NCI-H526 (cell line): ENCODE measurements at regions not wholly inside any gene's neighbourhood (a gene's known extent, or its start where the extent isn't known, plus 50 kb on each side); places are given as distances from the start of the nearest gene placed in this dataset.
"Not testable (repeated sequence)": the region's sequence is repeated elsewhere in the genome, so short reads cannot be mapped to it uniquely, and the experiment has no call there.

Source experiments
- DNase-seq, 2 experiments: peaks; one replicate each; lab custom pipeline; 2025; lab: John Stamatoyannopoulos, UW

DNA sequence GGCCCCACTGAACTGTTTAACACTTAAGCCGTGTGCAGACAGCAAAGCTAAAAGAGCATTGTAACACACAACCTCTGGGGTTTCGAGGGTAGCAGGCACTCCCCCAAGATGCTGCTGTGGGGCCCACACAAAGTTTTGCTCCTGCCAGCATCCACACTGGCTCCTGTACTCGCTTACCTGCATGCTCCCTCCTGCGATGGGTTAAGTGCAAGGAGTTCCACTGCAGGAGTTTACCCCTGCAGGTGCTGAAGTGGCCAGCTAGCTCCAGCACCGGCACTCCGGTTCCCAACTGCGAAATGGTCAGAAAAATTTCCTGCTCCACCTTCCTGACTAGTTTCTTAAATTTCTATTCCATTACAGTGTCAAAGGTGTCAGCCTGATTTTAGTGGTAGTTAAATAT, 443.5 kb downstream of the PCDH10 start:
- DNase-seq, result no peak

- no peak for DNase-seq
These were observed 443.0 kb downstream of the PCDH10 start for GRCh38 chr4:133592106-133592505.

GRCh38 chr4:133588306-133588705, 439.2 kb downstream of the PCDH10 start:
- DNase-seq, result no peak

DNA sequence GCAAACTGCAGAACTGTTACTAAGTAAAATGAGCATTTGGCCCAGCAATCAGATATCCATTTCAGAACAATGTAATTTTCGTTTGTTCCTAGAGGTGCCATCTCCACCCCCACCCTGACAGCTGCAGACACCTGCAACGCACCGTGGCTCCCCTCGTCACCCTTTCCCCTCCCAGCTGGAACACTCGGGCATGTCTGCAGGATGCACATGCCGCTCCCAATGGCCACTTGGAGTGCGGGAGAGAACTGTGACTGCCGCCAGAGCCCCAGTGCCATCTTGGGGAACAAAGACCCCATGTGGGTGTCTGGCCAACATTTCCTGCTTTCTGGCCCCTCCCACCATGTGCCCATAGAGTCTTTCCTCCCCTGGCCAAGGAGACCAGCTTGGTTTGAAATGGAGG, 436.2 kb downstream of the PCDH10 start:
- DNase-seq, result no peak

DNA sequence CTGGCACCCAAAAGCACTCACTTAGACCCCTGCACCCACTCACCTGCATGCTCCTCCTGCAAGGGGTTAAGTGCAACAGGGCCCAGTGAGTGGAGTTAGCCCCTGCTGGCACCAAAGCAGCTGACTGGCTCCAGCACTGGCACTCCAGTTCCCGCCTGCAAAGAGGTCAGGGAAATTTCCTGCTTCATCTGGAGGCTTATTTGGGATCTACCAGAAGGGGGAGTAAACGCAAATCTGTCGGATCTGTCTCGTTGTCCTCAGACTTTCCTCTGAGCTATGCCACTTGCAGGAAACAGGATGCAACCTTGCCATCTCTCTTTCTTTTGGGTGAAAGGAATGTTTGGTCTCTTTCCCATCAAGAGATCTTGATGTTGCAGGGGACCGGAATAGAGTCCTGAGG, 435.6 kb downstream of the PCDH10 start:
- DNase-seq, result no peak

DNA sequence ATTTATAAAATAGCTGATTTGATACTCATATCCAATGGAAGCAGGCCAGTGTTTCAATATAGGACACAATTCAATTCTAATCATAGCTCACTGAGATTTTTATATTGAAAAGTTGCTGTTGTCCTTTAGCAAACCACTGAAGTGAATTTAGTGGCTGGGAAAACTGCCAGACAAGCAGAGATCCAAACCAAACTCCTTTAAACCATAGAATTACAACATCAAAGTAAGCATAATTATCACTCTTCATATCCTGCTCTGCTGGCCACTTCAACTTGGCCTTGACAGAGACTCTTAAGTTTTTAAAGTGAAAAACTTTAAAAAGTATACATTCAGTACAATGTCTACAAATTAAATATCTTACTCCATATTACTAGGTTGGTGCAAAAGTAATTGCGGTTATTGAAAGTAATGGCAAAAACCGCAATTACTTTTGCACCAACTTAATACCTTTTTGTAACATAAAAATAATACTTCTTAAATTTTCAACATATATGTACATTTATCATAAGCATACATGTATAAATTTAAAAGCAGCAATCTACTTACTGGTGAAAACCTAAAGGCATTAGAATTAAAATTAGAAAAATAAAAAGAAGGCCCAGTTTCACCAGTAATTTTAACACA, 433.0 kb downstream of the PCDH10 start:
- no peak for DNase-seq

DNA sequence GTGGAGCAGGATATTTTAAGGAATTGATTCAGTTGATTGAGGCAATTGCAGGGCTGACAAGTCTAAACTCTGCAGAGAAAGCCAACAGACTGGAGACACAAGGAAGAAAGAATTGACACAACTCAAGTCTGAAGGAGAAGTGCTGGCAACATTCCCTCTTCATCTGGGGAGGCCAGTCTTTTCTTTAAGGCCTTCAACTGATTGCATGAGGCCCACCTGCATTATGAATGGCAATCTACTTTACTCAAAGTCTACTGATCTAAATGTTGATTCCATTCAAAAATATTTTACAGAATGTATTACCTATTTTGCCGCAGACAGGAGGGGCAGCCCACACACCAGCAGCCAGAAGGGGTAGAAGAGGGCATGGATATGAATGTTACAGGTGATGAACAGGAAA, 425.2 kb downstream of the PCDH10 start:
- no peak for DNase-seq

DNA sequence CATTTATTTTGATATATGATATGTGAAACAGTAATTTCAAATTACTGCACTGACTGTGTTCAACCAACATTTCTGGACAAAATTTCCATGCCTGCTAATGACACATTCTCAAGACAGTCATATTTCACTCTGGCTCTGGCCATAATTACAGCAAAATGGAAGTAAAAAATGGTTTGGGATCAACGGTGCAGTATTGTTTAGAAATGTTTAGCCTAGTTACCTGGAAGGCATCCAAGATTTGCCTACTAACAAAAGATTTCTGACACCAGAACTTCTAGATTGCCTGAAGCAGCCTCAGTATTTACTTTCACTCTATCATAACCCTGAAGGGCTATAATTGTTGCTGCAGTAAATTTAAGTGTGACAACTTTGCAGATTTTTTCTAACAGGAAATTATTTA, 416.3 kb downstream of the PCDH10 start:
- DNase-seq, result no peak

DNA sequence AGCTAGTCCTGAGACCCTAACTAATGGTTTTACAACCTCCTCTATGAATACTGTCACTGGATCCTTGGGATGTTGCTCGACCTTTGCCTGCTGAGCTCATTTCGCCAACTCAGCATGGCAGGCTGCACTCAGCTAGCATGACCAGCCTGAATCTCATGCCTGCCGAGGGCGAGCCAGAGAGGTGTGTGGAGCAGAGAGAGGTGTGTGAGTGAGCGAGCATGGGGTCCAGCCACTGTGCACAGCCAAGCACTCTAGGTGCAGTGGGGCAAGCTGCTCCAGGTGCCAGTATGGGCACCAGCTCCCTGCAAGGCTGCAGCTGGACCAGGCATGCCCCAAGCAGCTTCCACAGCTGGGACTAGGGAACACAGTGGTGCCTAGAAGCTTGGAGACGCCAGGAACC, 410.9 kb downstream of the PCDH10 start:
- no peak for DNase-seq

DNA sequence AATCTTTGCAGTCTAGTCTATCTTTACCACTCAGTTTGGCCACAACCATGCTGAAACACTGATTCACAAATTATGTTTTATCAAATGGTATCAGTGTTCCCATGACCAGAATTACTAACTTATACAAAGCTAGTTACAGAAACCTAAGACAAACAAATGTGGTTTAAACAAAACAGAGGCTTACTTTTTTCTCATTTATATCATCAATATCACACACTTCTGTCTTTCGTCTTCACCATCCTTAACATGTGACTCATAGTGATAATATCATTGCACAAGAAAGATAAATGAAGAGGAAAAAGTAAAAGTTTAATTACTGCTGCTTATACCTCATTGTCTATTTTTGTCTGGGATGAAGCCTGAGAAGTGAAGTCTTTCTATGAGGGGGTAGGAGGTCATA, 406.6 kb downstream of the PCDH10 start:
- no peak for DNase-seq

GRCh38 chr4:133550436-133550835, 401.3 kb downstream of the PCDH10 start:
- no peak for DNase-seq

DNA sequence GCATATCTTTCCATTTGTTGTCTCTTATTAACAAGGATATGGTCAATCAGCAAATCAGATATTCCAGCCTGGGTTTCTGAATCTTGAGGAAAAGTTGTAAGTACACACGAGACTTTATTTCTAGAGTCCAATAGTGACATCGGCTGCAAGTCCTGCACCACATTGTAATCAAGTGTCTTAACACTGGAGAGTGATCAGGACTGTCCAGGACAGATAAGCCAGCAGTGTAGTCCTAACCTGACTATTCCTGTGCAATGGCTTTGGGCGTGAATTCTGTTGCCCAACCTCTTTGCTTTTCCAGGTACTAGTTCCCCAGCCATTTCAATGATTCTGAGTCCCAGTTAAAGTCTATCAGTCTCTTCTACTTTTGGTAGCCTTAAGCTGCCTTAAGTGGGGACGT, 395.0 kb downstream of the PCDH10 start:
- no peak for DNase-seq

DNA sequence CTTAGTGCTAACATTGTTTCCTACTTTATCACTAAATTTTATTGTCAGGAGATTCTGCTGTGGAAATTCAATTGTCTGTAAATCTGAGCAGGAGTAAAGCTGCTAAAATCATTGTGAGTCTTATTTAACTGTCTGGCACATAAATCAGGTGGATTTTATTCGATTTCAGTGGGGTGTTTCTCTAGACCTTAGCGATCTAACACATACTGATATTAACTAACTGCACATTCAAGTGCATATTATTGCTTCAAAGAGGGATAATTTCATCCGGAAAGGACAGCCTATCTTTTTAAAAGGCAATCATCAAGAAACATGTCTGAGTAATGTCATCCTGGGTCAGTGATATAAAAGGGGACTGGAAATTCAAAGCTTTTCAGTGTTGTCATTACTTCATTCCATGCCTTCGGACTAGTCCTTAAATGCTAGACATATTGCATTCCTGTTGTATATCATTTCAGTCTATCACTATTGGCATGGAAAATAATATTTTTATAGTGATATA, 388.7 kb downstream of the PCDH10 start:
- no peak for DNase-seq

GRCh38 chr4:133534224-133534623, 385.1 kb downstream of the PCDH10 start:
- not testable (repeated sequence) for DNase-seq

- no peak for DNase-seq
These were observed 375.3 kb downstream of the PCDH10 start for GRCh38 chr4:133524369-133524768.

- DNase-seq, result no peak
These were observed 364.8 kb downstream of the PCDH10 start for GRCh38 chr4:133513901-133514300.

DNA sequence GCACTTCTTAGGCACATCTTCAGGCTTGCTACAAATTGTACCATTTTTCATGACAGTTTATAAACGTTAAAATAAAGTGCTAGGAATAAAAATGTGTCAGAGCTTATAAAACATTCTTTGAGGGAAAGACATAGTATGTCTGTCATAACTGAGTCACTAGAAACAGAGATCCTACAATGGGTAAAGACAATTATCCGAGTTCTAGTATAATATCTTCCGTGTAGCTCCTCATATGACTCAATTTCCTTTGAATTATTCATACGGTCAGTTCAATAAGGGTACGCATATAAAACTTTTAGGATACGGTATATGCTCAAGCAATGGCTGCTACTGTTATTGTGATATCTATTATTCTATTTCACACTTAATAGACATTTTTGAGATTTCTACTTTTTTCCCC, 349.1 kb downstream of the PCDH10 start:
- DNase-seq, result no peak

- DNase-seq, result peak; percentile 79 to 89
These were observed 344.7 kb downstream of the PCDH10 start for GRCh38 chr4:133493776-133494175.

DNA sequence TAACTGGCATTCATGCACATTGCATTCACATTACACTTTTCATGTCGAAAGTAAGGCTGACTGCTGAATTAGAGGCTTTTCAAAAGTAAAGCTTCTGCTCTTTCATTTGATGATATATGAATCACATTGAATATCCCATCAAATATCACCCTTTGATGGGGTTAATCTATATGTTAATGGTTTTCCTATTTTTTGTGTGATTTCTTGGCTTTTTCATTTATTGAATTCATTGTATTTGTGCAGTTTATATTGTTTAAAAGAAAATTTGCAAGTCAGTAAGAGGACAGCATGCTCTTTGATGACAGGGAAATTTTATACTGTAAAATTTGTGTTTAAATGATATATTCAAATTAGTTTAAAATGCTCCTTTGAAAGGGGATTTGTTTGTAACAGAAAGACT, 344.1 kb downstream of the PCDH10 start:
- DNase-seq, result peak; percentile 83 to 89

DNA sequence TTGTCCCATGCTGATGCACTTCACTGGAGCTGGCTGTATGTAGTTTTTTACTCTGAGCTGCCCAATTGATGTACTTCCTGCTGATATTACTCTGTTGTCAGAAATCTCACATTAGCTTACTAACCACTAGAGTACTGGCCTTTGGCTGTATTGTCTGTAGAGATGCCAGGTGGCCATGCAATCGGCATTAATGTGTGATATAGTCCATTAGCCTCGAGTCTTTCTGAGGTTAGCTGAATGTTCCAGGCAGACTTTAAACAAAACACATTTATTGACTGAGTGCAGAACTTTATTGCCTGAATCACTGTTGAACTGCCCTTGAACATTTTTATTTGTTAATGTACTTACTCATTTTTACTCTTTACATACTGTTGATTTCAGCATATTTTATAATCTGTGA, 335.2 kb downstream of the PCDH10 start:
- DNase-seq, result peak; percentile 92 to 98

DNA sequence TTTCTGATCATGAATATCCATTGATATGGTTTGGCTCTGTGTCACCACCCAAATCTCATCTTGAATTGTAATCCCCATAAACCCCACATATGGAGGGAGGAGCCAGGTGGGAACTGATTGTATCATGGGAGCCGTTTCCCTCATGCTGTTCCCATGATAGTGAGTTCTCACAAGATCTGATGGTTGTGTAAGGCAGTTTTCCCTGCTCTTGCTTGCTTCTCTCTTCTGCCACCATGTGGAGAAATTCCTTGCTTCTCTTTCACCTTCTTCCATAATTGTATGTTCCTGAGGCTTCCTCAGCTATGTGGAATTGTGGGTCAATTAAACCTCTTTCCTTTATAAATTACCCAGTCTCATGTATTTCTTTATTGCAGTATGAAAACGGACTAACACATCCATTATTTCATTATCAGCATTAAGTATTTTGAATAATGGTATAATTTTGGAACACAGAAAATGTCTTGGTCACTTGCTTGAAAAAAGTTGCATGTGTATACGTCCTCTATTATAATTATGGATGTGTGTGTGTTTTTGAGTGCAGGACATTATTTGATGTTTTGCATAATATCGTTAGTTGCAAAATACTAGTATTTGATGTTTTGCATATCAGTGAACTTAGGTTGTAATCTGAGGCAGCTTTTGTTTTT, 334.6 kb downstream of the PCDH10 start:
- peak; percentile 82 to 93 for DNase-seq

- DNase-seq, result no peak
These were observed 327.0 kb downstream of the PCDH10 start for GRCh38 chr4:133476063-133476462.

DNA sequence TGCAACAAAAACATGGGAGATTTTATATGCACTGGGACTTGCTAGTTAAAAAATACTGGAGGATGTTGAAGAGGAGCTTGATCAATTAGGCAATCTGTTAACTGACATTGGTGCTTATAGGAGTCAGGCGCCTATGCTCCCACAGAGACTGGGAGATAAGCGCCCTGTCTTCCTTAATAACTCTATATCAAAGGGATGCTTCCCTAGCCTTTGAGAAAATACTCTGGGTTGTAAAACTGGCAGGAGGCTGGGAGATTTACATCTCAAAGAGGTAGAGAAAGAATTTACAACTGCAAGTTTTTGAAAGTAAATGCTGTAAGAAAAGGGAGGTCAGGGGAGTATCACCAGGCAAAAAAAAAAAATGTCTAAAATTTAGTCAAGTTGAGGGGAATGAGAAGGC, 325.4 kb downstream of the PCDH10 start:
- DNase-seq, result no peak

GRCh38 chr4:133472244-133472643, 323.1 kb downstream of the PCDH10 start:
- no peak for DNase-seq
